T follicular helper cell (primary cell): ENCODE measurements at regions not wholly inside any gene's neighbourhood (a gene's known extent, or its start where the extent isn't known, plus 50 kb on each side); places are given as distances from the start of the nearest gene placed in this dataset.

Experiments used
- DNase-seq: peaks from one replicate; pipeline ENCODE4 v3.0.0-alpha.2; 2020; ENCODE audit warnings: low read depth

DNA sequence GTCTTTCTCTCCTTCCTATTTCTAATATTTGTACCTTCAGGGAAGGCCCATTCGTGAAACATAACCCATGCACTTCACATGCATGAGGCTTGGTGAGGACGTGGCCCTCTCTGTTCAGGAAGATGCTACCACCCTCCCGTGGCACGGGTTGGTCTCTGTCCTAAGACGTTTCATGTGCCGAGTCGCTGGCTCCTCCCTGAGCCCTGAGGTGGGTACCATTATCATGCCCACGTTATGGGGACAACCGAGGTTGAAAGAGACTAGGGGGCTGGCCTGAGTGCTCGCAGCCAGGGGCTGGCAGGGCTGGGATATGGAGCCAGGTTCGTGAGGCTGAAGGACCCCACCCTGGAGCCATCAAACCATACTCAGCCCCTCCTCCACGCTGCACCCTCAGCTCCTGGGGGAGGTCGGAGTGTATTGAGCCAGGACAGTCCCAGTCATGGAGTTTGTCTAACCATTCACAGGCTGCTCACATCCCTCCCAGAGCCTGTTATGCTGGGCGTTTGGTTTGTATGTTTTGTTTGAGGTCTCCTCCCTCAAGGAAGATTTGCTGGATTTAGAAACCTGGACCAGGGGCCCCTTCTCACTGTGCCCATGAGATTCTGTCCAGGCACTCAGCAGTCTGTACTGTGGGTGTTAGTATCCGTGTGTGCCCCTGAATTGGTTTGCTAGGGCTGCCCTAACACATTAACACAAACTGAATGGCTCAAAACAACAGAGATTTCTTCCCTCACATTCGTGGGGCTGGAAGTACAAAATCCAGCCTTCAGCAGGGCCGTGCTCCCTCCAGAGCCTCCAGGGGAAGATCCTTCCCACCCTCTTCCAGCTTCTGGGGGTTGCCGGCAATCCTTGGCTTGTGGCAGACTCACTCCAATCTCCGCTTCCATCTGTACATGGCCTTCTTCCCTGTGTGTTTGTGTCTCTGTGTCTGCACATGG, 88.3 kb downstream of the ANKRD60 start:
- no peak for DNase-seq

DNA sequence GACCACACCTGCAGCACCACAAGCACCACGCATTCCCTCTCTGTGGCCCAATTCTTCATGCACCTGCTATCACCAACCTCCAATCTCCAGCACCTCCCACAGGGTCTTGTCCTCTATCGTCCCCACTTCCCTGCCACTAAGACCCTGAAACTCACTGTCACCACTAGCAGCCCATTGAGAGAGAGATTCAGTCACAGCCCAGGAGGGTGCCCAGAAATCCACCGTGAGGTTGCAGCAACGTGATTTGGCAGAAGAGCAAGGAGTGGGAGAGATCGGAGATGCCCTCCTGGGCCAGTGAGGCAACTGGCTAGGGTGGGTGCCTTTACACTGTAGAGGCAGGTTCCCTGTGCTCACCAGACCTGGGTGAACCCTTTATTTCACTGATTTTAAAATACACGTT, 90.1 kb downstream of the ANKRD60 start:
- no peak for DNase-seq

DNA sequence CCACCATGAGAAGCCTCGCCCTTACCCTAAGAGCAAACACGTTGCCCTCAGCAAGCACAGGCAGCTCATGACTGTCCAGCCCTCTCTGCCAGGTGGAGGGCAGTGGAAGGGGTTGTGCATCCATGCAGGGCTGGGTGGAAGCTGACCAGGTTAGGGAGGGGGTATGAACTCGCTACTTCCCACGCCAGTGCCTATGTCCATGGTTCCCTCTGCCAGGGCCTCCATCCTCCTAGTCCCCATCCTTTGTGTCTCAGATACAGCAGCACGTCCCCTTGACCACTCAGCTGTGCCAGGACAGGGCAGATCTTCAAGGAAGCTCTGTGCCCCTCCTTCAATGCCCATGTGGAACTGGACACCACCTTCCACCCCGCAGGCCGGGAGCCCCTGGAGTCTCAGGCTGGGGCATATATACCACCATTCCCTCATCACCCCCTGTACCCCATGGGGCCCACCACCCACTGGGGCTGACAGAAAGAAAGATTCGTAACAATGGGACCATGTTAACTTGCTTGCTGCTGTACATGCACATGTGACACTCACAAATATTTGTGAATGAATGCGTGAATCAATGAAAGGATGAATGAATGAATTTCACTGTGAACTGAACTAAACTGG, 90.7 kb downstream of the ANKRD60 start:
- no peak for DNase-seq

DNA sequence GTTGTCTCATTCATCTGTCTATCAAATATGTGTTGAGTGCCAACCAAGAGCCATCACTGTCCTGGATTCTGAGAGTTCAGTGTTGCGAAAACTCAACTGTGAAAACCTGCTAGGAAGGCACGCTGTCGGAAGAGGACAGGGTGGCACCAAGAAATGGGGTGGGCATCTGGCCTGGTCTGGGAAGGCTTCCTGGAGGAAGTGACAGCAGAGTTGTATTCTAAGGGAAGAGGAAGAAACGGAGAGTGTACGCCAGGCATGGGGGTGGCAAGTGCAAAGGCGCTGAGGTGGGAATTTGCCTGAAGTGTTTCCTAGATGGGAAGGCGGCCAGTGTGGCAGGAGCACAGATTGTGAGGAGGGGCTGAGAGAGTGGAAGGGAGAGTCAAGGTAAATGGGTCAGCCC, 91.2 kb downstream of the ANKRD60 start:
- no peak for DNase-seq

- DNase-seq, result no peak
Measured at GRCh38 chr20:58136149-58136484, 92.3 kb downstream of the ANKRD60 start.

DNA sequence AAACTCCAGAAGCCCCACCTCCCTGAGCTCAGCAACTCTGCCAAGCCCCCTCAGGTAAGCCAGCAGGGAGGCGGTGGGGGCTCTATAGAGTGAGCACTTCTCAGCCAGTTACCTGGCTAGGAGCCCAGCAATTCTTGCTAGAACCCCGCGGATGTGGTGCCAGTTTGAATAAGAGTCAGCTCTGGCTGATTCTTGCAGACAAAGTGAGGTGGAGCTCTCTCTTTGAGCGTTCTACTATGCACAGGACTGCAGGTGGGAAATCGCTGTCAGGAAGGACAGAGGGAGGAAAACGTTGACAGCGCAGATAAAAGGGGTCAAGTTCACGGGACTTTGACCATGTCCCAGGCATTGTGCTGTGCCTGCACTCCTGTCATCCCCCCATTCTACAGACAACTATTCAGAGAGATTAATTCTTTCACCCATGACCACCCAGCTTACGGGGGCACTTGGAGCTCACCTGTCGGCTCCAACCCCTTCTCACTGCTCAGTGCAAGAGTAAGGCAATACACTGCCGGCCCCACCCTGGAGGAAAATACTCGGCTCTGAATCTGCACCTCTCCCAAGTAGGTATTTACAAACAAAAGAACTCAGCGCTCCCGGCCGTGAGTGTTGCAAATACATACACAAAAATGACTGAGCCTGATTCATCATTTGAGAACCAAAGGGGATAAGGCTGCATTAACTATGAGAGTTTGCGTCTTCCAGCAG, 92.9 kb downstream of the ANKRD60 start:
- DNase-seq, result no peak

DNA sequence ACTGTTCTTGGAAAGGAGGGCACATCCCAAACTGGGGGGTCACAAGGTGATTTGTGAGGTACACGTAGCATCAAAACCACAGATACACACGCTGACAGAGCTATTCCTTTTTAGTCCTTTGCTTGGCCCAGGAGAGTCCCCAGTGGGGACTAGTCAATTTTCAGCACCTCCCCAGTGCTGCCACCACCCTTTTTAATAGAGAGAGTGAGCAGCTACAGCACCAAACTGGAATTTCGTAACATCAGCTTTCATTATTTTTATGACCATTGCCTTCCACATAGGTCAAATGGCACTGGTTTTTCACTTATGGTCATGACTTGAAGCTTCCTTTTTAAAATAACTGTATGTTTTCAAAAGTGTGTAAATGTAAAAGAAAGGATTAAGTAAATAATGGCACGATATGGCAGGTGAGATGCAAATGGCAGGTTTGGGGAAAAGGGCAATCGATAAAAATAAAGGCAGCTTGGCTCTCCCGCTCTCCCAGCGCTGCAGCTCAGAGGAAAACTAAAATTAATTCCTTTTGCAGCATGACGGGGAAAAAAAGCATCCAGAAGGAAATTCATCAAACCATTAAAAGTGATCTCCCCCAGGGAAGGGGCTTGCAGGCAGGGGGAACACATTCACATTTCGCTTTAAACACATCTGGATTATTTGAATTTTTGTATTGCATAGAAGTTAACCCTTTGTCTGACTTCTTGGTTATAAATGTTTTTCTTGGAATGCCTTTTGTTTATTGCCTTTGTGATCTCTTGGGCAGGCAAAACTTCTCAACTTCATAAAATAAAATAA, 95.2 kb downstream of the ANKRD60 start:
- DNase-seq, result no peak

DNA sequence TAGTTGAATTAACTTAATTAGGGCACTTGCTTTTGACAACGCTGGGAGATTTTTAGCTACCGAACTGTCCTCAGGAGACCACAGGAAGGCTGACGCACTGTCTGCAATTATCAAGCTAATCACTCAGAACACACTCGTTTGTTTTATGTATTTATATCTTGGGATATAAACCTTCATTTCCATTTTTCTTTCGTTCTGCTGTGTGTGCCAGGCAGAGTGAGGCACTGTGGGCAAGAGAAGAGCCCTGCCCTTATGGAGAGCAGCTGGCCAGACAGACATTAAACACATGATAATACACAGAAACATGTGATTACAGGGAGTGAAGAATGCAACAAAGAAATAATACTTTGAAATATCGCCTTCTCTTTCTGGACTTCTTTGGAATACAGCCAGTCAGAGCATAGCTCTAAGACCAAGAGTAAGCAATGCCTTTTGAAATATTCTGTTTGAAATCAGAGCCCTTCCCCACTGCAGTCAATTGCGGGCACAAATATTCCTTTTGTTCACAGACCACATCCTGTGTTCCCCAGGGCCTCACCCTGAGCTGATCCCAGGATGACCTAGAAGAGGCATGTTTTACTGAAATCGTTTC, 96.8 kb downstream of the ANKRD60 start:
- no peak for DNase-seq

DNA sequence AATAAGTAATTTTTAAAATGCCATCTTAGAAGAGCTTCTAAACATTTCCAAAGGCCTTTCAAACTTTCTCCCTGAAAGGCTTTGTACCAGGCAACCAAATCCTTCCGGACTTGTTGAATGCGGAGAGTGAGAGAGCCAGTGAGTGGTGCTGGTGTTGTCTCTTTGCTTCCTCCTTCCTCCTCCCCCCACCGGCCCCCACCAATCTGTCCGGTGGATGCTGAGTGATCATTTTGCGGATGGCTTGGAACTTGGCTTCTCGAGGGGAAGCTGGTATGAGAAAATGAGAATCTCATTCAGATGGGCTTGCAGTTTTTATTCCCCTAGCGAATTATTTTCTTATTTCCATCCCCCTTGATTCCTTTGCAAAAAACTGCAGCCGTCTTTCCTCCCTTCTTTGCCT, 97.3 kb downstream of the ANKRD60 start:
- DNase-seq, result no peak

- DNase-seq, result no peak
Measured at GRCh38 chr20:58130581-58130980, 97.9 kb downstream of the ANKRD60 start.

GRCh38 chr20:58130156-58130555, 98.3 kb downstream of the ANKRD60 start:
- DNase-seq, result no peak

DNA sequence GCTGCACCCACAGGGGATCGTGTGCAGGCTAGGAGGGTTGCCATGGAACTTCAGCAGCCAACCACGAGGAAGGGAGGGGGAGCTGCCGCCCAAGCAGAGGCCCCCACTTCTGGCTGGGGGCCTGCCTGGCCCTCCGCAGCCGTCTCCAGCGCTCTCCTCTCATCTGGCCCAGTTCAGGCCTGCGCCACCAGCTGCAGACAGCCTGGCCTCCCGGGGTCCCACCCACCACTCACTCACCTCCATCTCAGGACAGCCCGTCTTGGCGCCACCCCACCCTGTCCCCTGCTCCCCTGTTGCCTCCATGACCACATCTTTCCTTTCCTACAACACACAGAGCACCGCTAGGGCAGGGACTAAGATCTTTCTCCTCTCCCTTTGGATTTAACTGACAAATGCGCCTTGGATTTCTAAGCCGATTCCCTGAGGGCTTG, 98.7 kb downstream of the ANKRD60 start:
- DNase-seq, result no peak

GRCh38 chr20:58128635-58129625, 99.5 kb downstream of the ANKRD60 start:
- DNase-seq, result no peak

DNA sequence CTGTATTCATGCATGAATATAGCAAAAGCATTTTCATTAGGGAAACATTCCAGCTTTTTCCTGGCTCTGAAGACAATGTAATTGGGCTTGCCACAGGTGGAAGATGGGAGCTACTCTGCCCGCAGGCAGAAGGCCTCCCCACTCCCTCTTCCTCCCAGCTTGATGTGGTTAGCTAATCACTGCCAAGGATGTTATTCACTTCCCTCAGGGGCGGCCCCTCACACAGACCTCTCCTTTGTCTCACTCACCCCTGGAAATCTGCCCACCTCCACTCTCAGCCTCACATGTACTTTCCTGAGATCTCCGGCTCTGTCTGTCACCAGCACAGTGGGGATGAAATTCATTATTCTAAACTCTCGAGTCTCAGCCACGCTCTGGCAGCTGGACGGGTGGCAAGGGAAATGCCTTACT, 100.7 kb downstream of the ANKRD60 start:
- no peak for DNase-seq

GRCh38 chr20:58125726-58126125, 102.7 kb downstream of the ANKRD60 start:
- no peak for DNase-seq

DNA sequence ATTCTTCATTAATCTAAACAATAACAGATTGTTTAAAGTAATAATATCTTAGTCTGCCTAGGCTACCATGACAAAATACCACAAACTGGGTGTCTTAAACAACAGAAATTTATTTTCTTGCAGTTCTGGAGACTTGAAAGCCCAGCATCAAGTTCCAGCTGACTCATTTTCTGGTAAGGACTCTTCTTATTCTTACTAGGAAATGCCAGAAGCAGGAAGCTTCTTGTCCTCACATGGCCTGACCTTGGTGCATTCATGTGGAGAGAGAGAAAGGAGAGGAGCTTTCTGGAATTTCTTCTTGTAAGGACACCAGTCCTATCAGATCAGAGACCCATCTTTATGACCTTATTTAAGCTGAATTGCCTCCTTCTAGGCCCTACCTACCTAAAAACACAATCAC, 110.5 kb downstream of the ANKRD60 start:
- DNase-seq, result no peak

DNA sequence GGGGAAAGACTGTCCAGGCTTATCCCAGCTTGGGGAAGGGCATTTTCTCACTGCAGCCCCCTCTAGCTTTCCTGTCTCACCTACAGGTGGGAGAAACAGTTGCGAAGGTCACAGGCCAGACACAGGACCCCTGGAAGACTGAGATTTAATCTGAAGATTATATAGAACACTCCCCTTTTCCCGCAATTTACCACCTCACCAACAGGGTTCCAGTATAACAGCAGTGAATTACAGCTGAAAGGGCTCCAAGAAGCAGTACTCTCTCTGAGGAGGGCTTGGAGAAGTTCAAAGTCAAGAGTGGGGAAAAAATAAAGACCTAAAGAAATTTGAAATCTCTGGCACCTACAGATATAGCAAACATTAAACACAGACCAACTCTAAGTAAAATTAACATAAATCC, 111.9 kb downstream of the ANKRD60 start:
- no peak for DNase-seq

GRCh38 chr20:58113716-58114115, 114.7 kb downstream of the ANKRD60 start:
- no peak for DNase-seq

DNA sequence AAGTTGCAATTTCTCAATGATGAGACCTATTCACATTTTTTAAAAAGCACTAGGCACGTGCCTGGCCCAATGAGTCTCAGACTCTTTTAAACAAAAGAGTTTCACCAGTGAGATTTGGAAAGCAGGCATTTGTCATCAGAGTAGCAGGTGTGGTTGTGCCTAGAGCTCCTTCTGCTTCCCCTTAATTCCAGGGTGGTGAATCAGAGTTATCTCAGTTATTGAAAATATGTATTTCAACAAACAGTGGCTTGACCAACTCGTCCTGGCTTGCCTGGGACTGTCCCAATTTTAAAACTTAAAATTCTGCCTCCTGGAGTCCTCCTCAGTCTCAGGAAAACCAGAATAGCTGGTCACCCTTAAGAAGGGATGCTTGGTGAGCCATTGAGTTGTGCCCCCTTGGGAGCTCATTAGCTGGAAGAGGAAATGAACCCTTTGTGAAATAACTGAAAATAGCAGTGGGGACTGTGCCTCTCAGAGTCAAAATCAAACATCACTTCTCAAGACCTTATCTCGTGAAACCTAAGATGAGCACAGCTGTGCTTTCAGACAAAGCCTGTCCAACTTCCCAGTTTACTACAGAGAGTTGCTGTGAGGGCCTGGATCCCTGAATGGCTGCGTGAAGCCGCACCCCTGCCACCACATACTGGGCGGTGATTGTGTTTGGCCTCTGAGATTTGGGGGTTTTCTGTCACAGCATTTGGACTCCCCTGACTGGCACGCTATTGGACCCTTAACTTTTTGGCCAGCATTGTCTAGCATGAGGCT, 116.3 kb downstream of the ANKRD60 start:
- DNase-seq, result no peak
